ENCODE measurements at regions not wholly inside any gene's neighbourhood (a gene's known extent, or its start where the extent isn't known, plus 50 kb on each side); places are given as distances from the start of the nearest gene placed in this dataset.

GRCh38 chr6:167668019-167668753, 158.5 kb upstream of the AFDN start:
- Mint-ChIP-seq H3K4me1 (ENCODE audit: unreplicated experiment) (peaks cover 26% of the 10 kb centered on the region), H3K4me3 (ENCODE audit: unreplicated experiment) (no peak overlapping the region), H3K27me3 (ENCODE audit: unreplicated experiment) (peaks cover 17% of the 10 kb centered on the region), H3K9me3 (ENCODE audit: unreplicated experiment) (no peaks in the 10 kb centered on the region), H3K27ac (ENCODE audit: unreplicated experiment) (peak overlapping the region; percentile 40), H3K36me3 (ENCODE audit: low read depth, unreplicated experiment) (no peaks in the 10 kb centered on the region)
- no peak for DNase-seq (ENCODE audit: low spot score)
- no peak for TF ChIP-seq CTCF (IDR thresholded peaks at IDR 0.05; ENCODE audit: unreplicated experiment)

- Mint-ChIP-seq H3K4me1 (ENCODE audit: unreplicated experiment) (peaks cover 26% of the 10 kb centered on the region), H3K4me3 (ENCODE audit: unreplicated experiment) (no peak overlapping the region), H3K27me3 (ENCODE audit: unreplicated experiment) (peaks cover 17% of the 10 kb centered on the region), H3K36me3 (ENCODE audit: low read depth, unreplicated experiment) (no peaks in the 10 kb centered on the region), H3K27ac (ENCODE audit: unreplicated experiment) (no peak overlapping the region), H3K9me3 (ENCODE audit: unreplicated experiment) (no peaks in the 10 kb centered on the region)
- TF ChIP-seq CTCF (IDR thresholded peaks at IDR 0.05; ENCODE audit: unreplicated experiment), result no peak
- no peak for DNase-seq (ENCODE audit: low spot score)
Observed at GRCh38 chr6:167668754-167669552, 157.8 kb upstream of the AFDN start.

- H3K36me3 Mint-ChIP-seq (ENCODE audit: low read depth, unreplicated experiment), result no peaks in the 10 kb centered on the region
- peaks cover 29% of the 10 kb centered on the region for H3K4me1 Mint-ChIP-seq (ENCODE audit: unreplicated experiment)
- no peak overlapping the region for H3K4me3 Mint-ChIP-seq (ENCODE audit: unreplicated experiment)
- no peak for TF ChIP-seq CTCF (IDR thresholded peaks at IDR 0.05; ENCODE audit: unreplicated experiment)
- H3K27me3 Mint-ChIP-seq (ENCODE audit: unreplicated experiment), result peaks cover 17% of the 10 kb centered on the region
- no peak overlapping the region for H3K27ac Mint-ChIP-seq (ENCODE audit: unreplicated experiment)
- H3K9me3 Mint-ChIP-seq (ENCODE audit: unreplicated experiment), result no peaks in the 10 kb centered on the region
- no peak for DNase-seq (ENCODE audit: low spot score)
Observed at GRCh38 chr6:167669553-167669849, 157.2 kb upstream of the AFDN start.

GRCh38 chr6:167669870-167670802, 156.6 kb upstream of the AFDN start:
- DNase-seq (ENCODE audit: low spot score), result no peak
- no peak for TF ChIP-seq CTCF (IDR thresholded peaks at IDR 0.05; ENCODE audit: unreplicated experiment)
- no peaks in the 10 kb centered on the region for H3K9me3 Mint-ChIP-seq (ENCODE audit: unreplicated experiment)
- peaks cover 29% of the 10 kb centered on the region for H3K4me1 Mint-ChIP-seq (ENCODE audit: unreplicated experiment)
- no peaks in the 10 kb centered on the region for H3K36me3 Mint-ChIP-seq (ENCODE audit: low read depth, unreplicated experiment)
- H3K27ac Mint-ChIP-seq (ENCODE audit: unreplicated experiment), result no peak overlapping the region
- peaks cover 15% of the 10 kb centered on the region for H3K27me3 Mint-ChIP-seq (ENCODE audit: unreplicated experiment)
- H3K4me3 Mint-ChIP-seq (ENCODE audit: unreplicated experiment), result no peak overlapping the region

All from endothelial cell (in vitro differentiated cells).